ENCODE measurements at regions not wholly inside any gene's neighbourhood (a gene's known extent, or its start where the extent isn't known, plus 50 kb on each side); places are given as distances from the start of the nearest gene placed in this dataset.

- DNase-seq = no peak
These were observed 81.6 kb downstream of the SLC5A7 start for GRCh38 chr2:108067820-108068405.

- DNase-seq = no peak
These were observed 83.4 kb downstream of the SLC5A7 start for GRCh38 chr2:108069515-108070310.

- no peak for DNase-seq
These were observed 87.2 kb downstream of the SLC5A7 start for GRCh38 chr2:108073415-108074072.

- DNase-seq = no peak
These were observed 87.8 kb downstream of the SLC5A7 start for GRCh38 chr2:108074150-108074549.

- peak in 2 of 3 experiments; percentile 4 to 49 for DNase-seq
These were observed 88.6 kb downstream of the SLC5A7 start for GRCh38 chr2:108074946-108075345.

GRCh38 chr2:108076527-108076926 lies 90.2 kb downstream of the SLC5A7 start:
- DNase-seq = peak in 1 of 3 experiments; percentile 20

- no peak for DNase-seq
These were observed 93.4 kb downstream of the SLC5A7 start for GRCh38 chr2:108079736-108080135.

GRCh38 chr2:108080177-108080576 lies 93.9 kb downstream of the SLC5A7 start:
- no peak for DNase-seq

GRCh38 chr2:108082978-108083377 lies 96.7 kb downstream of the SLC5A7 start:
- DNase-seq = no peak

GRCh38 chr2:108084311-108084710 lies 98.0 kb downstream of the SLC5A7 start:
- DNase-seq = no peak

- no peak for DNase-seq
These were observed 106.6 kb downstream of the SLC5A7 start for GRCh38 chr2:108092886-108093285.

GRCh38 chr2:108101481-108101880 lies 115.2 kb downstream of the SLC5A7 start:
- DNase-seq = no peak

GRCh38 chr2:108106731-108107130 lies 120.4 kb downstream of the SLC5A7 start:
- DNase-seq = peak; percentile 24 to 87 (median 59)

- DNase-seq = no peak
These were observed 125.6 kb downstream of the SLC5A7 start for GRCh38 chr2:108111936-108112335.

GRCh38 chr2:108115868-108116267 lies 123.9 kb upstream of the SULT1C3 start:
- DNase-seq = peak in 1 of 3 experiments; percentile 45

- DNase-seq = no peak
These were observed 120.8 kb upstream of the SULT1C3 start for GRCh38 chr2:108118996-108119395.

- DNase-seq = no peak
These were observed 120.3 kb upstream of the SULT1C3 start for GRCh38 chr2:108119492-108119891.

- DNase-seq = no peak
These were observed 114.9 kb upstream of the SULT1C3 start for GRCh38 chr2:108124736-108125495.

- no peak for DNase-seq
These were observed 114.2 kb upstream of the SULT1C3 start for GRCh38 chr2:108125581-108125980.

GRCh38 chr2:108128249-108128648 lies 111.5 kb upstream of the SULT1C3 start:
- peak; percentile 34 to 84 (median 79) for DNase-seq

GRCh38 chr2:108129636-108130035 lies 110.1 kb upstream of the SULT1C3 start:
- no peak for DNase-seq

- no peak for DNase-seq
These were observed 106.3 kb upstream of the SULT1C3 start for GRCh38 chr2:108133457-108133856.

- DNase-seq = no peak
These were observed 100.2 kb upstream of the SULT1C3 start for GRCh38 chr2:108139521-108139920.

Data from NCI-H1417 (cell line).